SK-N-SH treated with all-trans-retinoic acid at 6 μM for 48 hours (cell line): ENCODE measurements at regions not wholly inside any gene's neighbourhood (a gene's known extent, or its start where the extent isn't known, plus 50 kb on each side); places are given as distances from the start of the nearest gene placed in this dataset.

Experiments used
- ATAC-seq: fragments of 200-7000 bp; cut with Tn5 transposase; 3 replicates; pipeline ENCODE4 v1.9.1; 2020; ENCODE audit warnings: mild to moderate bottlenecking, moderate library complexity
- ARNTL ChIP-seq: fragments of 450-650 bp; formaldehyde crosslinking; IDR thresholded peaks from 2 replicates; pipeline ENCODE4 v1.5.0; 2020; ENCODE audit warnings: low read depth, mild to moderate bottlenecking, moderate library complexity, borderline replicate concordance
- BACH2 ChIP-seq: fragments of 250-450 bp; sonication (Bioruptor Pico); IDR thresholded peaks from 2 replicates; pipeline ENCODE4 v1.9.0; 2021; ENCODE audit warnings: mild to moderate bottlenecking, borderline replicate concordance
- CREB5 ChIP-seq: fragments of 250-450 bp; sonication (Bioruptor Pico); IDR thresholded peaks from 2 replicates; pipeline ENCODE4 v1.5.1; 2020; ENCODE audit warnings: low read depth, mild to moderate bottlenecking, moderate library complexity
- CSDC2 ChIP-seq: fragments of 250-450 bp; sonication (Bioruptor Pico); IDR thresholded peaks from 2 replicates; pipeline ENCODE4 v1.5.0; 2020; ENCODE audit warnings: mild to moderate bottlenecking, moderate library complexity
- CSRNP3 ChIP-seq: fragments of 250-450 bp; sonication (Bioruptor Pico); IDR thresholded peaks from 2 replicates; pipeline ENCODE4 v1.5.1; 2021; ENCODE audit warnings: mild to moderate bottlenecking, moderate library complexity
- ESRRG ChIP-seq: fragments of 250-450 bp; sonication (Bioruptor Pico); IDR thresholded peaks from 2 replicates; pipeline ENCODE4 v1.6.1; 2021; ENCODE audit warnings: mild to moderate bottlenecking
- GLIS3 ChIP-seq: fragments of 250-450 bp; sonication (Bioruptor Pico); IDR thresholded peaks from 2 replicates; pipeline ENCODE4 v1.5.0; 2020; ENCODE audit warnings: mild to moderate bottlenecking, moderate library complexity
- ISL1 ChIP-seq: fragments of 250-450 bp; sonication (Bioruptor Pico); IDR thresholded peaks from 2 replicates; pipeline ENCODE4 v2.1.2; 2022; ENCODE audit warnings: mild to moderate bottlenecking, moderate library complexity
- OSR1 ChIP-seq: fragments of 250-450 bp; sonication (Bioruptor Pico); IDR thresholded peaks from 2 replicates; pipeline ENCODE4 v1.8.0; 2022; ENCODE audit warnings: moderate library complexity, mild to moderate bottlenecking, inconsistent platforms
- POU6F1 ChIP-seq: fragments of 250-450 bp; sonication (Bioruptor Pico); IDR thresholded peaks from 2 replicates; pipeline ENCODE4 v1.8.0; 2021; ENCODE audit warnings: low read depth, mild to moderate bottlenecking, moderate library complexity, borderline replicate concordance
- PPARA ChIP-seq: fragments of 250-450 bp; sonication (Bioruptor Pico); IDR thresholded peaks from 2 replicates; pipeline ENCODE4 v1.5.0; 2020; ENCODE audit warnings: mild to moderate bottlenecking, borderline replicate concordance
- SNAI2 ChIP-seq: fragments of 250-450 bp; sonication (Bioruptor Pico); IDR thresholded peaks from 2 replicates; pipeline ENCODE4 v1.5.0; 2020; ENCODE audit warnings: mild to moderate bottlenecking, moderate library complexity
- TCF4 ChIP-seq: fragments of 250-450 bp; sonication (Bioruptor Pico); IDR thresholded peaks from 2 replicates; pipeline ENCODE4 v1.8.0; 2021; ENCODE audit warnings: mild to moderate bottlenecking, moderate library complexity, borderline replicate concordance
- TOX ChIP-seq: fragments of 250-450 bp; sonication (Bioruptor Pico); IDR thresholded peaks from 2 replicates; pipeline ENCODE4 v1.8.0; 2021; ENCODE audit warnings: mild to moderate bottlenecking, moderate library complexity, borderline replicate concordance
- TSHZ2 ChIP-seq: fragments of 250-450 bp; sonication (Bioruptor Pico); IDR thresholded peaks from 2 replicates; pipeline ENCODE4 v1.5.0; 2020; ENCODE audit warnings: mild to moderate bottlenecking, moderate library complexity
- ZC3H10 ChIP-seq: fragments of 250-450 bp; sonication (Bioruptor Pico); IDR thresholded peaks from 2 replicates; pipeline ENCODE4 v1.5.1; 2021; ENCODE audit warnings: mild to moderate bottlenecking, moderate library complexity
- ZNF565 ChIP-seq: fragments of 450-650 bp; formaldehyde crosslinking; conservative IDR thresholded peaks from 2 replicates; pipeline ENCODE4 v1.5.0; 2020; ENCODE audit warnings: low read depth, mild to moderate bottlenecking, moderate library complexity
- ZNF70 ChIP-seq: fragments of 450-650 bp; formaldehyde crosslinking; IDR thresholded peaks from 2 replicates; pipeline ENCODE4 v1.5.0; 2020; ENCODE audit warnings: mild to moderate bottlenecking, moderate library complexity

DNA sequence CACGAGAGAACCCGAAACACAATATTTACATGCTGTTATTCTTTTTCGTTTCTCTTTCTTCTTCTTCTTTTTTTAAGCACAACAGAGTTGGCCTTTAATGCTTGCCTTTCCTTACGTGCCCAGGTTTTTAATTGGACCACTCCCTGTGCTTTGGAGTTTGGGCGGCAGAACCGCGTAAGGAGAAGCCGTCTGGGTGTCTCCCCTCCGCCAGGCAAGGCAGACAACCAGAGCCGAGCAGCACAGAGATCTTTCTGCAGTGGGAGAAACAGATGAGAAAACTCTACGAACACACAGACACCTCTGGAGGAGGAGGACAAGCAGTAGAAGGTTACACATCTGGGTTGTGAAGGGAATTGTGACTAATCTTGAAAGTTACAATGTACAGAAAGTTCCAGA lies 150.0 kb upstream of the UBL3 start:
- no peak for TF ChIP-seq ZNF565
- TF ChIP-seq ZNF70 (CRISPR knock-in tag), result no peak
- TF ChIP-seq TCF4 (CRISPR knock-in tag), result no peak
- no peak for TF ChIP-seq ZC3H10 (CRISPR knock-in tag)
- no peak for TF ChIP-seq OSR1 (CRISPR knock-in tag)
- TF ChIP-seq BACH2 (CRISPR knock-in tag), result no peak
- TF ChIP-seq GLIS3 (CRISPR knock-in tag), result no peak
- TF ChIP-seq SNAI2, result no peak
- TF ChIP-seq ESRRG (CRISPR knock-in tag), result no peak
- no peak for TF ChIP-seq POU6F1 (CRISPR knock-in tag)
- TF ChIP-seq CSDC2 (CRISPR knock-in tag), result no peak
- no peak for TF ChIP-seq PPARA (CRISPR knock-in tag)
- TF ChIP-seq TSHZ2 (CRISPR knock-in tag), result no peak
- TF ChIP-seq TOX (CRISPR knock-in tag), result no peak
- no peak for TF ChIP-seq ARNTL (CRISPR knock-in tag)
- TF ChIP-seq CSRNP3 (CRISPR knock-in tag), result no peak
- no peak for TF ChIP-seq CREB5 (CRISPR knock-in tag)
- no peak for TF ChIP-seq ISL1
- no peak for ATAC-seq

DNA sequence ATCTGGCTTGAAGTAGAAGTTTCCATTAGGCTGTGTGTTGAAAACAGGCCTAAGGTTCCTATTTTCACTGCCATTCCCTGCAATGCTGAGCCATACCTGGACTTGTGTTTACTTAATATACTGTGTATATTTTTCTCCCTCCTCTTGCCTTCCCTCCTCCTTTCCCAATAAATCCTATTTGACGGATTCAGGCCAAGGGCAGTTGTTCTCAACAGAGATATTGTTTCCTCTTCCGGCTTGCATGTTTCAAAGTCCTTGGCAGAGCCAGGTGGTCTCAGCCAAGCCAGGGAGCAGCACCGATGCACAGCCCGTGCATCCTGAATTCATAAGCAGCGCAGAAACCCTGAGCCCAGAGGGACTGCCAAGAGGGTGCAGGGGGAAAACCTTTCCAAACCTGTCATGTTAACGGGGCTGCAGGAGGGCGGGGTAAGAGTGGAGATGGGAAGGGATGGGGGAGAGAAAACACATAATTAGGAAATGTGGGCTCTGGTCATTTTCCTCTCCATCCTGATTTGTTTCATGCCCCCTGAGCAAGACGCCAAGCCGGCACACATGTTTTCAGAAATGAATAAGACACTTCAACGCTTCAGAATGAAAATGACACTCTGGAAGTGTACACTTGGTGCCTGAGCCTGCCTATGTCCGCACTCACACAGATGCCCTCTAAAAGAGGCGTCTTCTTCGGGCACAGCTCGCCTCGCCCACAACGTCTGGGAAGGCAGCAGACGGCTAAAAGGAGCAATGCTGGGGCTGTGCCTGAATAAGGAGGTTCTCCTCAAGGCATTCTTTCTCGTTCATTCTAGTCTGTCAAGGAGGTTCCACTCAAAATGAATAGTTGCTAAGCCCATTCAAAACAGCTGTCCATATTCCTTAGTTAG lies 149.3 kb upstream of the UBL3 start:
- ATAC-seq, result no peak
- TF ChIP-seq CSRNP3 (CRISPR knock-in tag), result no peak

GRCh38 chr13:29996316-29996715 lies 145.9 kb upstream of the UBL3 start:
- TF ChIP-seq ZC3H10 (CRISPR knock-in tag) (no peak), CSRNP3 (CRISPR knock-in tag) (no peak), TSHZ2 (CRISPR knock-in tag) (no peak), OSR1 (CRISPR knock-in tag) (no peak)
- no peak for ATAC-seq
